A673 (cell line): ENCODE measurements at regions not wholly inside any gene's neighbourhood (a gene's known extent, or its start where the extent isn't known, plus 50 kb on each side); places are given as distances from the start of the nearest gene placed in this dataset.

Experiments used
- BruUV-seq: library from RNA; stranded (reverse); fragments of 400-500 nt; replicated peaks from 2 replicates; lab custom pipeline; 2021; lab: Mats Ljungman, UMichigan
- CTCF ChIA-PET: fragments of 300-600 bp; sonication (Branson Sonifier 250); formaldehyde crosslinking; loops from one replicate; lab custom pipeline; 2022; ENCODE audit warnings: antibody characterized with exemption; lab: Charles Lee
- POLR2A ChIA-PET: fragments of 300-600 bp; sonication (Branson Sonifier 250); formaldehyde crosslinking; loops from one replicate; lab custom pipeline; 2022; ENCODE audit warnings: antibody characterized with exemption; ENCODE audit not compliant: low non-redundant PET; lab: Charles Lee
- DNase-seq: peaks from one replicate; pipeline ENCODE4 v3.0.0-alpha.2; 2015; ENCODE audit warnings: low spot score
- H3K27ac ChIP-seq: fragments of 200-600 bp; sonication (generic); 2 replicates; pipeline ENCODE4 v1.5.1; 2016; ENCODE audit warnings: mixed run types, low read depth, mild to moderate bottlenecking, mixed read lengths, antibody characterized with exemption, low read length; ENCODE audit not compliant: poor library complexity, severe bottlenecking
- H3K27me3 ChIP-seq: fragments of 200-600 bp; sonication (generic); replicated peaks from 2 replicates; pipeline ENCODE4 v1.6.1; 2017; ENCODE audit warnings: mixed run types, low read depth, mild to moderate bottlenecking, mixed read lengths, antibody characterized with exemption, low read length; ENCODE audit not compliant: insufficient read depth, poor library complexity
- H3K36me3 ChIP-seq: fragments of 200-600 bp; sonication (generic); 2 replicates; pipeline ENCODE4 v1.6.1; 2016; ENCODE audit warnings: mixed run types, mild to moderate bottlenecking, mixed read lengths, antibody characterized with exemption, low read length; ENCODE audit not compliant: insufficient read depth, poor library complexity, severe bottlenecking
- H3K4me1 ChIP-seq: fragments of 200-600 bp; sonication (generic); 2 replicates; pipeline ENCODE4 v1.6.1; 2017; ENCODE audit warnings: mixed run types, mild to moderate bottlenecking, mixed read lengths, antibody characterized with exemption, low read length; ENCODE audit not compliant: insufficient read depth, poor library complexity, severe bottlenecking
- H3K4me3 ChIP-seq: fragments of 200-600 bp; sonication (generic); 2 replicates; pipeline ENCODE4 v1.5.1; 2016; ENCODE audit warnings: low read depth, mixed run types, mild to moderate bottlenecking, mixed read lengths, low read length; ENCODE audit not compliant: poor library complexity, severe bottlenecking
- H3K9me3 ChIP-seq: fragments of 200-600 bp; sonication (generic); 2 replicates; pipeline ENCODE4 v1.6.1; 2016; ENCODE audit warnings: mixed run types, low read depth, mild to moderate bottlenecking, mixed read lengths, antibody characterized with exemption, low read length; ENCODE audit not compliant: poor library complexity, severe bottlenecking
- CTCF ChIP-seq: fragments of 300-800, 200-600 bp; sonication (generic); conservative IDR thresholded peaks from 2 replicates; pipeline ENCODE4 v1.5.1; 2017; ENCODE audit warnings: low read depth, mild to moderate bottlenecking, antibody characterized with exemption, low read length, moderate library complexity, mixed read lengths
- EZH2 ChIP-seq: fragments of 200-600 bp; sonication (generic); IDR thresholded peaks from 2 replicates; pipeline ENCODE4 v1.6.1; 2017; ENCODE audit warnings: borderline replicate concordance, low read depth, mild to moderate bottlenecking, mixed read lengths, antibody characterized with exemption, low read length; ENCODE audit not compliant: poor library complexity, severe bottlenecking
- intact Hi-C: fragments of 100-400 bp; cut with micrococcal nuclease; formaldehyde crosslinking; loops from one replicate; pipeline ENCODE4 v1.10.0; 2022; ENCODE audit not compliant: unreplicated experiment

GRCh38 chr2:155842103-155842502 lies 490.4 kb downstream of the NR4A2 start:
- POLR2A ChIA-PET = no interaction called here
- intact Hi-C loops = no loop called here
- Histone ChIP-seq H3K4me3 (no peak overlapping the region), H3K4me1 (no peaks in the 10 kb centered on the region), H3K27me3 (no peaks in the 10 kb centered on the region), H3K36me3 (no peaks in the 10 kb centered on the region), H3K9me3 (no peaks in the 10 kb centered on the region), H3K27ac (no peak overlapping the region)
- no TSS peak for BruUV-seq
- TF ChIP-seq CTCF = no peak
- TF ChIP-seq EZH2 = no peak
- DNase-seq = no peak
- CTCF ChIA-PET = no interaction called here

GRCh38 chr2:155841442-155841841 lies 491.1 kb downstream of the NR4A2 start:
- no TSS peak for BruUV-seq
- CTCF ChIA-PET = no interaction called here
- POLR2A ChIA-PET = no interaction called here

GRCh38 chr2:155840661-155841060 lies 491.9 kb downstream of the NR4A2 start:
- no TSS peak for BruUV-seq
- no peak for DNase-seq
- POLR2A ChIA-PET = no interaction called here
- intact Hi-C loops = no loop called here
- Histone ChIP-seq H3K4me1 (no peaks in the 10 kb centered on the region), H3K36me3 (no peaks in the 10 kb centered on the region), H3K27ac (no peak overlapping the region), H3K9me3 (no peaks in the 10 kb centered on the region), H3K4me3 (no peak overlapping the region), H3K27me3 (no peaks in the 10 kb centered on the region)
- no peak for TF ChIP-seq CTCF
- TF ChIP-seq EZH2 = no peak
- CTCF ChIA-PET = no interaction called here

More at GRCh38 chr2:155841442-155841841, 491.1 kb downstream of the NR4A2 start:
- H3K9me3 ChIP-seq = no peaks in the 10 kb centered on the region
- H3K36me3 ChIP-seq = no peaks in the 10 kb centered on the region
- TF ChIP-seq CTCF (no peak), EZH2 (no peak)
- no peak overlapping the region for H3K4me3 ChIP-seq
- intact Hi-C loops = no loop called here
- no peaks in the 10 kb centered on the region for H3K27me3 ChIP-seq
- H3K4me1 ChIP-seq = no peaks in the 10 kb centered on the region
- DNase-seq = no peak
- no peak overlapping the region for H3K27ac ChIP-seq
